Stimulated activated CD4-positive, alpha-beta T cell treated with anti-CD3 and anti-CD28 coated beads, Interleukin-2, amount 100 ng/mL, for 24 hours (primary cell): ENCODE measurements at regions not wholly inside any gene's neighbourhood (a gene's known extent, or its start where the extent isn't known, plus 50 kb on each side); places are given as distances from the start of the nearest gene placed in this dataset.
"Not testable (repeated sequence)": the region's sequence is repeated elsewhere in the genome, so short reads cannot be mapped to it uniquely, and the experiment has no call there.

Experiments
- DNase-seq, 2 donors: peaks; one replicate each; pipeline ENCODE4 v3.0.0-alpha.2; 2020

- DNase-seq: no peak
Measured at GRCh38 chr10:30531751-30532530, 97.6 kb downstream of the LYZL2 start.

DNA sequence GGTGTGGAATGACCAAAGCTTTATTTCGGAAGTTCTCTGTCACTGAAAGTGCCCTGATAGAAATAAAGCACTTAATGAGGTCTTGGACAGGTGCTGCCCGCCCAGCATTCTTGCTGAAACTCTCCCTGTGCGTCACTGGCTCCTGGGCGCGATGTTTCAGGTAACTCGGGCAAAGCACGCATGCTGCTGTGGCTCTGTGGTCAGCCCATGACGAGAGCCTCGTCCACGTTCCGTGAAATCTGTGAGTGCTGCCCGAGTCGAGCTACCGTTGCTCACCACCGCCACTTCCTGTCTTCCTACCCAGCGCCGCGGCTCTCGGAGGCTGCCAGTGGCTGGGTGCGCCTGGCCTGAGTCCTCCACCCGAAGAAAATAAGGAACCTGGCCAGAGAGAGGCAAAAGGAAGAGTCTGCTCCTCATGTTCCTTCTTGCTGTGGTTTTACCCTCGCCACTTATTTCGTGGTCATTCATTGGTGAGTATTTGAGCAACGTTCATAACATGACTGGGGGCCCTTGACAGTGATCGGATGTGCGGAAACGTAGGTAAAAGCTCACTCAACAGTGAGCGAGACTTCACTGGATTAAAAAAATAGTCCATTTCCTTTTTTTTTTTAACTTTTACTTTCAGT is 95.5 kb downstream of the MAP3K8 start:
- DNase-seq: peak; percentile 72 to 74

GRCh38 chr10:30528429-30528786 is 94.4 kb downstream of the MAP3K8 start:
- DNase-seq: no peak

GRCh38 chr10:30527623-30528428 is 93.8 kb downstream of the MAP3K8 start:
- DNase-seq: no peak

GRCh38 chr10:30522661-30523078 is 88.7 kb downstream of the MAP3K8 start:
- not testable (repeated sequence) for DNase-seq

DNA sequence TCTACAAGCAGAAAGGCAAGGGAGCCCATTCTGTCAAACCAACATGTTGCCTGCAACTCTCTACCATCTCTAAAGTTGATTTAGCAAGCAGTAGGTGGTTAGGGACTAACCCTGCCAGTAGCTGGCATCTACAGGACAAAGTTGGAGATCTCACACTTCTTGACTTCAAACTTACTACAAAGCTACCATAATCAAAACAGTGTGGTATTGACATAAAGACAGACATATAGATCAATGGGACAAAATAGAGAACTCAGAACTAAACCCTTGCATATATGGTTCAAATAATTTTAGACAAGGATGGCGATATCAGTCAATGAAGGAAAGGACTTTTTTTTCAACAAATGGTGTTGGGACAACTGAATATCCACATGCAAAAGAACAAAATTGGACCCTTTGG is 84.9 kb downstream of the MAP3K8 start:
- DNase-seq: no peak
